Right atrium auricular region (tissue), 2 donors: ENCODE measurements at regions not wholly inside any gene's neighbourhood (a gene's known extent, or its start where the extent isn't known, plus 50 kb on each side); places are given as distances from the start of the nearest gene placed in this dataset.

ENCODE experiments used
- DNase-seq: peaks from one replicate; pipeline ENCODE4 v3.0.0-alpha.2; 2019; ENCODE audit warnings: low spot score
- H3K27ac ChIP-seq, 2 donors: fragments of 200-600 bp; sonication (generic); 1 replicate in 1 of 2; 2 replicates in 1 of 2; pipeline ENCODE4 v1.5.1; 2016 to 2019
- H3K27me3 ChIP-seq, 2 donors: fragments of 200-600 bp; sonication (generic); one replicate each; pipeline versions ENCODE4 v1.5.1 to v1.6.0; 2017 to 2019
- H3K36me3 ChIP-seq: fragments of 200-600 bp; sonication (generic); one replicate; pipeline ENCODE4 v1.5.1; 2016
- H3K4me1 ChIP-seq, 2 donors: fragments of 200-600 bp; sonication (generic); one replicate each; pipeline versions ENCODE4 v1.5.1 to v1.6.0; 2017 to 2019
- H3K4me3 ChIP-seq, 2 donors: fragments of 200-600 bp; sonication (generic); 1 replicate in 1 of 2; 2 replicates in 1 of 2; pipeline ENCODE4 v1.5.1; 2017 to 2019; ENCODE audit warnings: mild to moderate bottlenecking in 1 of 2, moderate library complexity in 1 of 2
- H3K9me3 ChIP-seq, 2 donors: fragments of 200-600 bp; sonication (generic); one replicate each; pipeline ENCODE4 v1.5.1; 2019
- CTCF ChIP-seq, 2 donors: fragments of 200-600 bp; sonication (generic); IDR thresholded peaks; one replicate each; pipeline ENCODE4 v1.5.1; 2019; ENCODE audit warnings: antibody characterized with exemption in 2 of 2

DNA sequence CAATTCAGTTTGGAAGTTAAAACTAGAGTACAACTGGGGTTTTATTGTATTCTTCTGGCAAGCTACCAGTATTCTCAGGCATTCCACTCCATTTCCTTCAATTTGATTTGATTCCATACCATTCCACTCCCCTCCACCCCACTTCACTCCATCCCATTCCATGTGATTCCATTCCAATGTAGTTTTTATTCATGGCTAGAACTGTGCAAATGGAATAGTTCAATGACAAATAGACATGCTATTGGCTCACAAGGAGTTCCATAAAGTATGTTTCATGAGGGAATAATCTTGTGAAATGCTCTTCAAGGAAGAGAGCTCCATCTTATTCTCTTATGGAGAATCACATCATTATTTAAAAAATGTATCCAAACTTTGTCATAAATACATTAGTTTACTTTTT lies 285.0 kb upstream of the BMP2 start:
- Histone ChIP-seq H3K27me3 (no peaks in the 10 kb centered on the region), H3K36me3 (no peaks in the 10 kb centered on the region), H3K27ac (no peak overlapping the region), H3K4me1 (no peaks in the 10 kb centered on the region), H3K4me3 (no peak overlapping the region), H3K9me3 (no peaks in the 10 kb centered on the region)
- no peak for TF ChIP-seq CTCF (IDR thresholded peaks at IDR 0.05)
- DNase-seq = no peak

GRCh38 chr20:6480328-6481200 lies 286.9 kb upstream of the BMP2 start:
- Histone ChIP-seq H3K4me1 (no peaks in the 10 kb centered on the region), H3K27ac (no peak overlapping the region), H3K9me3 (no peaks in the 10 kb centered on the region), H3K36me3 (no peaks in the 10 kb centered on the region), H3K4me3 (no peak overlapping the region), H3K27me3 (no peaks in the 10 kb centered on the region)
- TF ChIP-seq CTCF (IDR thresholded peaks at IDR 0.05) = no peak
- no peak for DNase-seq

- Histone ChIP-seq H3K4me3 (no peak overlapping the region), H3K36me3 (no peaks in the 10 kb centered on the region), H3K27me3 (no peaks in the 10 kb centered on the region), H3K4me1 (no peaks in the 10 kb centered on the region), H3K27ac (no peak overlapping the region), H3K9me3 (no peaks in the 10 kb centered on the region)
- no peak for TF ChIP-seq CTCF (IDR thresholded peaks at IDR 0.05)
- DNase-seq = no peak
Measured at GRCh38 chr20:6473197-6473596, 294.3 kb upstream of the BMP2 start.

DNA sequence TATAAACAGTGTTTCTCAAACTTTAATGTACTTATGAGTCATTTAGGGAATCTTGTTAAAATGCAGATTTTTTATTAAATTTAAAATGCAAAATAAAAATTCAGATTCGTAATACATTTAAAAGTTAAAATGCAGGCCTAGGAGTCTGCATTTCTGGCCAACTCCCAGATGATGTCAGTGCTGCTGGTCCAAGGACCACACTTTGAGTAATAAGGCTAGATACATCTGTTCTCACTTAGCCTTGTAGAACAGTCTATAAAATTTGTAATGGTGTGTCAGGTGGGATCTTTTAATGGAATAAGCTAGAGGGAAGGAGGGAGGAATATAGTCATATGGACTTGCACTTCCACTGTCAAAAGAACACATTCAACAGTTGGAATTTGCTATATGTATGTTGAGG lies 295.6 kb upstream of the BMP2 start:
- Histone ChIP-seq H3K36me3 (no peaks in the 10 kb centered on the region), H3K4me1 (no peaks in the 10 kb centered on the region), H3K9me3 (no peaks in the 10 kb centered on the region), H3K27me3 (no peaks in the 10 kb centered on the region), H3K4me3 (no peak overlapping the region), H3K27ac (no peak overlapping the region)
- TF ChIP-seq CTCF (IDR thresholded peaks at IDR 0.05) = no peak
- no peak for DNase-seq

- Histone ChIP-seq H3K27ac (no peak overlapping the region), H3K4me1 (no peaks in the 10 kb centered on the region), H3K9me3 (no peaks in the 10 kb centered on the region), H3K4me3 (no peak overlapping the region), H3K27me3 (no peaks in the 10 kb centered on the region), H3K36me3 (no peaks in the 10 kb centered on the region)
- TF ChIP-seq CTCF (IDR thresholded peaks at IDR 0.05) = no peak
- no peak for DNase-seq
Measured at GRCh38 chr20:6471110-6471647, 296.3 kb upstream of the BMP2 start.
